Peyer's patch (tissue), 4 donors: ENCODE measurements at regions not wholly inside any gene's neighbourhood (a gene's known extent, or its start where the extent isn't known, plus 50 kb on each side); places are given as distances from the start of the nearest gene placed in this dataset.

Experiments used
- POLR2A ChIP-seq, 2 donors: fragments of 450-650 bp; IDR thresholded peaks; one replicate each; pipeline ENCODE4 v1.5.1; 2017; ENCODE audit warnings: antibody characterized with exemption in 2 of 2, mild to moderate bottlenecking in 2 of 2, moderate library complexity in 2 of 2
- TF ChIP-seq, protein P1 (sequence below), 6 experiments: fragments of 450-650 bp in 4 of 6; fragments of 200-600 bp in 2 of 6; sonication (generic) in 1 of 6; IDR thresholded peaks; one replicate each; pipeline ENCODE4 v1.5.1; 2017 to 2019; ENCODE audit warnings: antibody characterized with exemption in 6 of 6, mild to moderate bottlenecking in 3 of 6, moderate library complexity in 1 of 6

- TF ChIP-seq, protein P1, sequence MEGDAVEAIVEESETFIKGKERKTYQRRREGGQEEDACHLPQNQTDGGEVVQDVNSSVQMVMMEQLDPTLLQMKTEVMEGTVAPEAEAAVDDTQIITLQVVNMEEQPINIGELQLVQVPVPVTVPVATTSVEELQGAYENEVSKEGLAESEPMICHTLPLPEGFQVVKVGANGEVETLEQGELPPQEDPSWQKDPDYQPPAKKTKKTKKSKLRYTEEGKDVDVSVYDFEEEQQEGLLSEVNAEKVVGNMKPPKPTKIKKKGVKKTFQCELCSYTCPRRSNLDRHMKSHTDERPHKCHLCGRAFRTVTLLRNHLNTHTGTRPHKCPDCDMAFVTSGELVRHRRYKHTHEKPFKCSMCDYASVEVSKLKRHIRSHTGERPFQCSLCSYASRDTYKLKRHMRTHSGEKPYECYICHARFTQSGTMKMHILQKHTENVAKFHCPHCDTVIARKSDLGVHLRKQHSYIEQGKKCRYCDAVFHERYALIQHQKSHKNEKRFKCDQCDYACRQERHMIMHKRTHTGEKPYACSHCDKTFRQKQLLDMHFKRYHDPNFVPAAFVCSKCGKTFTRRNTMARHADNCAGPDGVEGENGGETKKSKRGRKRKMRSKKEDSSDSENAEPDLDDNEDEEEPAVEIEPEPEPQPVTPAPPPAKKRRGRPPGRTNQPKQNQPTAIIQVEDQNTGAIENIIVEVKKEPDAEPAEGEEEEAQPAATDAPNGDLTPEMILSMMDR (IDR thresholded peaks at IDR 0.05), result no peak
- no peak for TF ChIP-seq POLR2A (IDR thresholded peaks at IDR 0.05)
Observed at GRCh38 chr1:23622284-23622683, 63.0 kb upstream of the ID3 start.
